ENCODE measurements at regions not wholly inside any gene's neighbourhood (a gene's known extent, or its start where the extent isn't known, plus 50 kb on each side); places are given as distances from the start of the nearest gene placed in this dataset.

- peaks cover 92% of the 10 kb centered on the region for H3K27me3 Mint-ChIP-seq (ENCODE audit: low read depth)
- no peaks in the 10 kb centered on the region for H3K9me3 Mint-ChIP-seq
These were observed 83.6 kb downstream of the ZNF280B start for GRCh38 chr22:22424956-22425355.

DNA sequence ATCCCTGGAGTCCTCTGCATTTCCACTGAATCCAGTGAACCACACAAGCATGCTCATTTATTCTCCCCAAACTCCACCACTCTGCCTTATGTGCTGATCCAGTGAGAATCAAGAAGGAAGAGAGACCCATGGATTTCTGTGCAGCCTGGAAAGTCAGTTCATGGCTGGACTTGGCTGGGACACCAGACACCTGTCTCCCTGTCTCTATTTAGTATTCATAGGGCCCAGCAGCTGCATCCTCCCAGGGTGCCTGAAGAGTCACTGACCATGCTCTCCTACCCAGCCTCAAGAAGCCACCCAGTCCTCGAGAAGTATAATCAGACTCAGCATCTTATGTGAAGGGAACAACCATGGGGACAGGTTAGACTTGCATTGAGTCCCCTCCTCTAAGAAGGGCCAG, 83.2 kb downstream of the ZNF280B start:
- Mint-ChIP-seq H3K4me1 (peaks cover 3% of the 10 kb centered on the region), H3K4me3 (no peak overlapping the region), H3K27me3 (ENCODE audit: low read depth) (peaks cover 92% of the 10 kb centered on the region), H3K9me3 (no peaks in the 10 kb centered on the region), H3K27ac (ENCODE audit: unreplicated experiment) (no peak overlapping the region), H3K36me3 (ENCODE audit: low read depth) (no peaks in the 10 kb centered on the region)
- no peak for DNase-seq (ENCODE audit: low read depth, low spot score)
- TF ChIP-seq CTCF (conservative IDR thresholded peaks at IDR 0.05): no peak

More at GRCh38 chr22:22424956-22425355, 83.6 kb downstream of the ZNF280B start:
- no peak for DNase-seq (ENCODE audit: low read depth, low spot score)
- TF ChIP-seq CTCF (conservative IDR thresholded peaks at IDR 0.05): no peak
- no peaks in the 10 kb centered on the region for H3K36me3 Mint-ChIP-seq (ENCODE audit: low read depth)
- no peak overlapping the region for H3K4me3 Mint-ChIP-seq
- H3K27ac Mint-ChIP-seq (ENCODE audit: unreplicated experiment): no peak overlapping the region
- peaks cover 3% of the 10 kb centered on the region for H3K4me1 Mint-ChIP-seq

- no peak overlapping the region for H3K27ac Mint-ChIP-seq (ENCODE audit: unreplicated experiment)
- no peak overlapping the region for H3K4me3 Mint-ChIP-seq
- H3K4me1 Mint-ChIP-seq: peaks cover 3% of the 10 kb centered on the region
- no peak for DNase-seq (ENCODE audit: low read depth, low spot score)
- peaks cover 92% of the 10 kb centered on the region for H3K27me3 Mint-ChIP-seq (ENCODE audit: low read depth)
- H3K9me3 Mint-ChIP-seq: no peaks in the 10 kb centered on the region
- H3K36me3 Mint-ChIP-seq (ENCODE audit: low read depth): no peaks in the 10 kb centered on the region
- no peak for TF ChIP-seq CTCF (conservative IDR thresholded peaks at IDR 0.05)
These were observed 82.5 kb downstream of the ZNF280B start for GRCh38 chr22:22425783-22426624.

DNA sequence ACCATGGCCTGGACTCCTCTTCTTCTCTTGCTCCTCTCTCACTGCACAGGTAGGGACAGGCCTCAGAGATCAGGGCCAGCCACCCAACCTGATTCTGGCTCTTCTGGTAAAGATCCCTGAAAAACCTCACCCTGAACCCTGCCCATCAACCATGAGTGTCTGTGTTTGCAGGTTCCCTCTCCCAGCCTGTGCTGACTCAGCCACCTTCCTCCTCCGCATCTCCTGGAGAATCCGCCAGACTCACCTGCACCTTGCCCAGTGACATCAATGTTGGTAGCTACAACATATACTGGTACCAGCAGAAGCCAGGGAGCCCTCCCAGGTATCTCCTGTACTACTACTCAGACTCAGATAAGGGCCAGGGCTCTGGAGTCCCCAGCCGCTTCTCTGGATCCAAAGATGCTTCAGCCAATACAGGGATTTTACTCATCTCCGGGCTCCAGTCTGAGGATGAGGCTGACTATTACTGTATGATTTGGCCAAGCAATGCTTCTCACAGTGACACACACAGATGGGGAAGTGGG, 80.9 kb downstream of the ZNF280B start:
- Mint-ChIP-seq H3K27me3 (ENCODE audit: low read depth) (peaks cover 87% of the 10 kb centered on the region), H3K36me3 (ENCODE audit: low read depth) (no peaks in the 10 kb centered on the region), H3K4me1 (peaks cover 3% of the 10 kb centered on the region), H3K4me3 (no peak overlapping the region), H3K27ac (ENCODE audit: unreplicated experiment) (no peak overlapping the region), H3K9me3 (no peaks in the 10 kb centered on the region)
- no peak for TF ChIP-seq CTCF (conservative IDR thresholded peaks at IDR 0.05)
- no peak for DNase-seq (ENCODE audit: low read depth, low spot score)

- peaks cover 87% of the 10 kb centered on the region for H3K27me3 Mint-ChIP-seq (ENCODE audit: low read depth)
- TF ChIP-seq CTCF (conservative IDR thresholded peaks at IDR 0.05): no peak
- DNase-seq (ENCODE audit: low read depth, low spot score): no peak
- no peak overlapping the region for H3K4me3 Mint-ChIP-seq
- no peak overlapping the region for H3K27ac Mint-ChIP-seq (ENCODE audit: unreplicated experiment)
- no peaks in the 10 kb centered on the region for H3K9me3 Mint-ChIP-seq
- H3K36me3 Mint-ChIP-seq (ENCODE audit: low read depth): no peaks in the 10 kb centered on the region
- H3K4me1 Mint-ChIP-seq: no peaks in the 10 kb centered on the region
These were observed 80.1 kb downstream of the ZNF280B start for GRCh38 chr22:22428222-22429098.

All from neural crest cell (in vitro differentiated cells).